BJ (cell line): ENCODE measurements at regions not wholly inside any gene's neighbourhood (a gene's known extent, or its start where the extent isn't known, plus 50 kb on each side); places are given as distances from the start of the nearest gene placed in this dataset.

Source experiments
- CTCF ChIA-PET: fragments of 350-600 bp; formaldehyde crosslinking; extraction: SDS; loops from one replicate; lab custom pipeline; 2021; ENCODE audit warnings: antibody characterized with exemption, inconsistent platforms; lab: Yijun Ruan, JAX
- POLR2A ChIA-PET: fragments of 300-600 bp; sonication (Branson Sonifier 250); formaldehyde crosslinking; extraction: SDS; loops from one replicate; lab custom pipeline; 2021; ENCODE audit warnings: antibody characterized with exemption; lab: Charles Lee
- DNase-seq: peaks from one replicate; pipeline ENCODE4 v3.0.0-alpha.2; 2011; ENCODE audit warnings: low read depth
- H3K27me3 ChIP-seq: 2 replicates; pipeline ENCODE4 v1.6.0; 2011; ENCODE audit warnings: low read length; ENCODE audit not compliant: control insufficient read depth, insufficient read depth
- H3K36me3 ChIP-seq: 2 replicates; pipeline ENCODE4 v1.5.1; 2011; ENCODE audit warnings: low read length; ENCODE audit not compliant: control insufficient read depth, insufficient read depth
- H3K4me3 ChIP-seq: 2 replicates; pipeline ENCODE4 v1.5.1; 2011; ENCODE audit warnings: low read depth, mild to moderate bottlenecking, control low read depth, low read length
- TF ChIP-seq, protein P1 (sequence below): IDR thresholded peaks from 2 replicates; pipeline ENCODE4 v1.5.1; 2011; ENCODE audit warnings: low read depth, mild to moderate bottlenecking, control low read depth, inconsistent platforms, low read length, moderate library complexity; ENCODE audit not compliant: insufficient read depth

- Histone ChIP-seq H3K4me3 (no peak overlapping the region), H3K27me3 (no peaks in the 10 kb centered on the region), H3K36me3 (no peaks in the 10 kb centered on the region)
- no peak for DNase-seq
- ChIA-PET POLR2A (interaction anchor here (0.6 to 0.7 kb wide), 2 partner anchors 11 to 54 kb away, joined by 5 to 7 read pairs; no protein-coding TSS in a partner anchor), CTCF (interaction anchor here (0.7 kb wide), 1 partner anchor 23 kb away, joined by 3 read pairs; no protein-coding TSS in a partner anchor)
- TF ChIP-seq, protein P1, sequence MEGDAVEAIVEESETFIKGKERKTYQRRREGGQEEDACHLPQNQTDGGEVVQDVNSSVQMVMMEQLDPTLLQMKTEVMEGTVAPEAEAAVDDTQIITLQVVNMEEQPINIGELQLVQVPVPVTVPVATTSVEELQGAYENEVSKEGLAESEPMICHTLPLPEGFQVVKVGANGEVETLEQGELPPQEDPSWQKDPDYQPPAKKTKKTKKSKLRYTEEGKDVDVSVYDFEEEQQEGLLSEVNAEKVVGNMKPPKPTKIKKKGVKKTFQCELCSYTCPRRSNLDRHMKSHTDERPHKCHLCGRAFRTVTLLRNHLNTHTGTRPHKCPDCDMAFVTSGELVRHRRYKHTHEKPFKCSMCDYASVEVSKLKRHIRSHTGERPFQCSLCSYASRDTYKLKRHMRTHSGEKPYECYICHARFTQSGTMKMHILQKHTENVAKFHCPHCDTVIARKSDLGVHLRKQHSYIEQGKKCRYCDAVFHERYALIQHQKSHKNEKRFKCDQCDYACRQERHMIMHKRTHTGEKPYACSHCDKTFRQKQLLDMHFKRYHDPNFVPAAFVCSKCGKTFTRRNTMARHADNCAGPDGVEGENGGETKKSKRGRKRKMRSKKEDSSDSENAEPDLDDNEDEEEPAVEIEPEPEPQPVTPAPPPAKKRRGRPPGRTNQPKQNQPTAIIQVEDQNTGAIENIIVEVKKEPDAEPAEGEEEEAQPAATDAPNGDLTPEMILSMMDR, result no peak
Measured at GRCh38 chr4:123068081-123068480, 145.7 kb upstream of the NUDT6 start.

GRCh38 chr4:123072060-123072459 is 149.7 kb upstream of the NUDT6 start:
- Histone ChIP-seq H3K27me3 (no peaks in the 10 kb centered on the region), H3K36me3 (no peaks in the 10 kb centered on the region), H3K4me3 (no peak overlapping the region)
- TF ChIP-seq, protein P1, result no peak
- DNase-seq, result no peak
- ChIA-PET POLR2A (no interaction called here), CTCF (no interaction called here)

GRCh38 chr4:123073650-123074049 is 151.3 kb upstream of the NUDT6 start:
- DNase-seq, result no peak
- Histone ChIP-seq H3K36me3 (no peaks in the 10 kb centered on the region), H3K4me3 (no peak overlapping the region), H3K27me3 (no peaks in the 10 kb centered on the region)
- TF ChIP-seq, protein P1, result no peak
- ChIA-PET POLR2A (no interaction called here), CTCF (no interaction called here)

- no peak overlapping the region for H3K4me3 ChIP-seq
- H3K27me3 ChIP-seq, result no peaks in the 10 kb centered on the region
- POLR2A ChIA-PET, result no interaction called here
- TF ChIP-seq, protein P1, result no peak
- H3K36me3 ChIP-seq, result no peaks in the 10 kb centered on the region
- DNase-seq, result no peak
- CTCF ChIA-PET, result no interaction called here
Measured at GRCh38 chr4:123077330-123077729, 154.9 kb upstream of the NUDT6 start.

DNA sequence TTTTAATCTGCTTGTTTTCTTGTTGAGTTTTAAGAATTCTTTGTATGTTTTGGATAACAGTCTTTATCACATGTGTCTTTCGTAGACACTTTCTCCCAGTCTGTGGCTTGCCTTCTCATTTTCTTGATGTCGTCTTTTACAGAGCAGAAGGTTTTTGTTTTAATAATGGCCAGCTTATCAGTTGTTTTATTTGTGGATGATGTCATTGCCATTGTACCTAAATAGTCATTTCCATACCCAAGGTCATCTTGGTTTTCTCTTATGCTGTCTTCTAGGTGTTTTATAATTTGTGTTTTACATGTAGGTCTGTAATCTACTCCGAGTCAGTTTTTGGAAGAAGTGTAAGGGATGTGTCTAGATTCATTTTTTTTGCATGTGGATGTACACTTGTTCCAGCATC is 159.6 kb upstream of the NUDT6 start:
- DNase-seq, result no peak
- POLR2A ChIA-PET, result no interaction called here
- no peaks in the 10 kb centered on the region for H3K27me3 ChIP-seq
- no peak overlapping the region for H3K4me3 ChIP-seq
- H3K36me3 ChIP-seq, result no peaks in the 10 kb centered on the region
- TF ChIP-seq, protein P1, result no peak
- CTCF ChIA-PET, result interaction anchor here (1.0 kb wide), 1 partner anchor 9 kb away, joined by 3 read pairs; no protein-coding TSS in a partner anchor
